HG03060 (cell line): ENCODE measurements at regions not wholly inside any gene's neighbourhood (a gene's known extent, or its start where the extent isn't known, plus 50 kb on each side); places are given as distances from the start of the nearest gene placed in this dataset.
"Not testable (repeated sequence)": the region's sequence is repeated elsewhere in the genome, so short reads cannot be mapped to it uniquely, and the experiment has no call there.

Experiments
- ATAC-seq: cut with Tn5 transposase; IDR thresholded peaks from one replicate; pipeline ENCODE4 v1.9.1; 2021; ENCODE audit warnings: low read depth, moderate number of reproducible peaks; ENCODE audit not compliant: unreplicated experiment

GRCh38 chr18:73590950-73591349 is 556.7 kb downstream of the FBXO15 start:
- no peak for ATAC-seq

GRCh38 chr18:73579698-73580097 is 567.9 kb downstream of the FBXO15 start:
- no peak for ATAC-seq

GRCh38 chr18:73577365-73577764 is 570.3 kb downstream of the FBXO15 start:
- no peak for ATAC-seq

- ATAC-seq = no peak
Observed at GRCh38 chr18:73563901-73564472, 583.6 kb downstream of the FBXO15 start.

DNA sequence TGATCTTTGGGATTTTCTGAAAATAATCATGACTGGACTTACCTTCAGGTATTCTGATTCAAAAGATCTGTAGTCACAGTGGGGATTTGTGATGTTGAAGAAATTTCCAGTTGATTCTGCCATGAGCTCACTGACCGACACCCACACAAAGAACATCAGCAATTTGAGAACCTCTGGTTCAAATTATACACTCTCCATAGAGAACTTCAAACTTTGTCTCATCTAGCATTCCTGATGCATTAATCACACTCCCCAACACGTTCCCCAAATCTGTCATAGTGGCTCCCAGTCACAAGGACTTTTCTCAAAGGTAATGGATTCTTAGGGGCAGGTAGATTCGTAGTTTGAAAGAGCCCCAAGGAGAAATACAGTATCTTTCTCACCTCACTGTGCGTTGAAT is 584.3 kb downstream of the FBXO15 start:
- ATAC-seq = no peak

DNA sequence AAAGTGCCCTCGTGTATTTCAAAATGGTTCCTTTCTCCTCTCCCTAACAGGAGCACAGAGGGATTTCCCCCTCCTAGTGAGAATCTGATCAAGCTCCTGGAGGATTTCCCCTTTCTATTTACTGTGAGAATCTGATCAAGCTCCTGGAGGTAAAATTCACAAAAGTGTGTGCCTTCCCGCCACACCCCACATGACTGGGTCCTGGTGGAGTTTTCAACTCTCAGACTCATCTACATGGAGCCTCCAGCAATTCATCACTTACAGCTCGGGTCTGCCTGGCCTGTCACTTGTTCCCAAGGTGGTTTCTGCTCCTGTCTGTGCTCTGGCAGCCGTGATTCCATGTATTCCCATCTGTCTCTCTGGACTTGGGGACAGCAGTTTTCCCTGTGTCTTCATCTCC is 590.7 kb downstream of the FBXO15 start:
- ATAC-seq = no peak

GRCh38 chr18:73552171-73552570 is 595.5 kb downstream of the FBXO15 start:
- ATAC-seq = no peak

- no peak for ATAC-seq
Observed at GRCh38 chr18:73551211-73551610, 596.4 kb downstream of the FBXO15 start.

- ATAC-seq = no peak
Observed at GRCh38 chr18:73549236-73549635, 598.4 kb downstream of the FBXO15 start.

- no peak for ATAC-seq
Observed at GRCh38 chr18:73545472-73545871, 602.2 kb downstream of the FBXO15 start.

DNA sequence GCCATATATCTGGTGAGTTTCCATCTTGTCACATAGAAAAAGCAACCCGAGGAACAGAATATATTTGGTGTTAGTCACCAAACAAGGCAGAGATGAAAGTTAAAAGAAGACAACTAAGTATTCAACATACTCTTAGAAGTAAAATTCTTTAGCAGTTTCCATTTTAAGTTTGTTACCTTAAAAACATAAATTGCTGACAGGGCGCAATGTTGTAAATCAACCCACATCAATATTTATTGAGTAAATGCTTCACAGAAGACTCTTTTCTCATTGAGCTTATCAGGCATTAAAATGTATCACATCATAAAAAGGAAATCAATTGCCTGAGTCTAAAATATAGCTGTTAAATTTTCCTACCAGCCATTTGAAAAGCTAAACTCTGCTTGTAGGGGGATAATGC is 603.0 kb downstream of the FBXO15 start:
- no peak for ATAC-seq

DNA sequence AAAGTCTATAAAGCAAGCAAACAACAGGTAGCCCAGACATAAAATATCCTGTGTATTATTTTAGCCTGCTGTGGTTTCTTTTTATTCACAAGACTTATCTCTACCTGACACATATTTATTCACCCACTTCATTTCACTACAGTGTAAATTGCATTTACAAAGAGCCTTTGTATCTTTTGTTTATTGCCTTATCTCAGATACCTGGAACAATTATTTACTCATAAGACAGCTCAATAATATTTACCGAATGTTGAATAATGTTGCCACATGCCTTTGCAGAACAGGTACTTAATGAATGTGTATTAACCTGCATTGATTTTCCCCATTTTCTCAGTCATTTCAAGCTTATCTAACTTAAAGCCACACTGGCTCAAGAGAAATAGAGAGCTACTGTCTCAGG is 603.6 kb downstream of the FBXO15 start:
- ATAC-seq = no peak

DNA sequence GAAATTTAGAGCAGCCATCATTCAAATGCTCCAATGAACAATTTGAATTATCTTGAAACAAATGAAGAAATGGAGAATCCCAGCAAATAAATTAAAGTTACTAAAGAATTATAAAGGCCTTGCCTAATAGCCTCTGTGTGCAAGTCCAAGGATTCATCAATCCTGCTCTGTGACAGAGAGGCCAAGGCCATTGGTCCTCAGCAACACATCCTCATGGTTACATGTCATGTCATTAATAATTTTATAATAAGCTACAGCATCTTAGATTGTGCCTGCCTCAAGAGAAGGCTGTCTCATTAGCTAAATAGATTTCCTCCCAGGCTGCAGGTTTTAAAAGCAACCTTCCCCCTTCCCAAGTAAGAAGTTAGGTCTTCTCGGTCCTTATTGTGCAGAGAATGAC is 611.6 kb downstream of the FBXO15 start:
- no peak for ATAC-seq

GRCh38 chr18:73535189-73535588 is 612.4 kb downstream of the FBXO15 start:
- ATAC-seq = no peak

- no peak for ATAC-seq
Observed at GRCh38 chr18:73531601-73532000, 616.0 kb downstream of the FBXO15 start.

DNA sequence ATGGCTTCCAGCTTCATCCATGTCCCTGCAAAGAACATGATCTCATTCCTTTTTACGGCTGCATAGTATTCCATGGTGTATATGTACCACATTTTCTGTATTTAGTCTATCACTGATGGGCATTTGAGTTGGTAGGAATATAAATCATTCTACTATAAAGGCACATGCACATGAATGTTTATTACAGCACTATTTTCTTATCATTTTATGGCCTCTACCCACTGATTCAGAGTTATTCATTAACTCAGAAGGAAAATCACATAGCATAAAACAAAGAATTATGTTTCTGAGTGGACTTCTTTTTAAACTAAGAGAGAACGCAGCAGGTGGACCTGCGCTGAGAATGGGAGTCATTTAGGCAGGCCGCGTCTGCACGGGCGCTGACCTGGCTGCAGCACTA is 619.6 kb downstream of the FBXO15 start:
- no peak for ATAC-seq

- ATAC-seq = no peak
Observed at GRCh38 chr18:73520229-73520628, 627.4 kb downstream of the FBXO15 start.

GRCh38 chr18:73516056-73516455 is 631.6 kb downstream of the FBXO15 start:
- ATAC-seq = not testable (repeated sequence)

DNA sequence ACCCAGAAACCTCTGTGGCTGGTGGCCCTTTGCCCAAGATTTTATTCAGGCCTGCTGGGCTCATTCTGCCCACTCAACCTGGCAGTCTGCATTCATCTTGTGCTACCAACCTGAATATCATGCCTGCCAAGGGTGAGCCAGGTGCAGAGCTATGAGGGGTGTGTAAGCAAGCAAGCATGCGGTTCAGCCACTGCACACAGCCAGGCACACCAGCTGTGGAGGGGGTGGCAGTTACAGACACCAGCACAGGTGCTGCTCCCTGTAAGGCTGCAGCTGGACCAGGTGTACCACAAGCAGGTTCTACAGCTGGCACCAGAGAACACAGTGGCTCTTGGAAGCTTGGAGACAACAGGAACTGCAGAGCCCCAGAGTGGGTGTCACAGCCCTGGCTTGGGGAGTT is 633.2 kb downstream of the FBXO15 start:
- ATAC-seq = no peak

GRCh38 chr18:73511771-73512503 is 635.7 kb downstream of the FBXO15 start:
- ATAC-seq = no peak

GRCh38 chr18:73509460-73509859 is 638.2 kb downstream of the FBXO15 start:
- ATAC-seq = no peak

DNA sequence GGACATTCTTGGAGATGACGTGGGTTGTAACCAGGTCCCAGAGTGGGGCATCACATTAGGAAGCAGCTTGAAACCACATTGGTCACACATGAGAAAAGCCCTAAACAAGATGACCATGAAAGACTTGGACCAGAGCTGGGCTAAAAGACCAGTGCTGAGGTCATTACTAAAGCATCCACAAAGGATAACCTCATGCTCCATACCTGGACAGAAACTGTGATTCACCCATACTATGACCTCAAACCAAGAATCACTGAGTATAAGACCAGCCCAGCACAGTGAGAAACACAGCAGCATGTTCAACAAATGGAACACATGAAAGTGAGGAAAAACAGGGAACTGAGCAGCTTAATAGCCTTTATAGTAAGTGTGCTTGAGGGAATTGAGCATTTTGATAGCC is 635.5 kb upstream of the NETO1 start:
- no peak for ATAC-seq
